WTC11 (cell line): ENCODE measurements at regions not wholly inside any gene's neighbourhood (a gene's known extent, or its start where the extent isn't known, plus 50 kb on each side); places are given as distances from the start of the nearest gene placed in this dataset.

Experiments
- GTF2I ChIP-seq: fragments of 250-450 bp; sonication (Bioruptor Pico); conservative IDR thresholded peaks from 2 replicates; pipeline ENCODE4 v1.4.0; 2021; ENCODE audit warnings: mild to moderate bottlenecking
- NFE2L1 ChIP-seq: sonication (generic); formaldehyde crosslinking; IDR thresholded peaks from 2 replicates; pipeline ENCODE4 v1.8.1; 2023; ENCODE audit warnings: missing genetic modification reagents
- TF ChIP-seq, protein P1 (sequence below): fragments of 200-600 bp; IDR thresholded peaks from 2 replicates; pipeline ENCODE4 v1.8.0; 2022; ENCODE audit warnings: antibody characterized with exemption
- TF ChIP-seq, protein P2 (sequence below): sonication (generic); formaldehyde crosslinking; IDR thresholded peaks from 2 replicates; pipeline ENCODE4 v1.8.1; 2023; ENCODE audit warnings: mild to moderate bottlenecking, moderate library complexity, missing genetic modification reagents
- TF ChIP-seq, protein P3 (sequence below): sonication (generic); formaldehyde crosslinking; IDR thresholded peaks from 2 replicates; pipeline ENCODE4 v1.8.1; 2022; ENCODE audit warnings: mild to moderate bottlenecking, missing genetic modification reagents, moderate library complexity, borderline replicate concordance
- TF ChIP-seq, protein P4 (sequence below): sonication (generic); formaldehyde crosslinking; IDR thresholded peaks from 2 replicates; pipeline ENCODE4 v1.8.0; 2022; ENCODE audit warnings: mild to moderate bottlenecking, missing genetic modification reagents

DNA sequence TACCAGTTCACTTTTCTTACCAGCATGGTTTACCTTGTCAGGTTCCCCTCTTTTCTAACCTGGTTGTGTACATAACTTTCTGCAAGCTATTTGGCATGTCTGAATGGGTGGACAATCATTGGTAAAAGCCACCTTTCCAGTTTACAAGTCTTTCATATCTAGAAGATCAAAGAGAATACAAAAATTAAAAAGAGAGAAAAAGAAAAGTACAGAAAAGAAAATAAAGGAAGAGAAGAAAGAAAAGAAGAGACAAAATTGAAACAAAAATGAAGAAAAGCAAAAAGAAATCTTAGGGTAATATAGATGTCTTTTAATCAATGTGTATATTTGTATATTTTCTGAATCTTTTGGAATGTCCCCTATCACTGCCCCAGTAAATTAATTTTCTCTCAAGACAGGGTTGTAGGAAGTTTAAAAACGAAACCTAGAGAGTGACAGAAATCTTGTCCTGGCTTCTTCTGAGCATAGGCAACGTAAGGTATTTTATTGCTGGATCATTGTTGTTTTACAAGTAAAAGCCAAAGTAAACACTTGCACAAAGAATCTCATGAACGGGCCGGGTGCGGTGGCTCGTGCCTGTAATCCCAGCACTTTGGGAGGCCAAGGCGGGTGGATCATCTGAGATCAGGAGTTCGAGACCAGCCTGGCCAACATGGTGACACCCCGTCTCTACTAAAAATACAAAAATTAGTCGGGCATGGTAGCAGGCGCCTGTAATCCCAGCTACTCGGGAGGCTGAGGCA, 98.7 kb upstream of the IFNE start:
- TF ChIP-seq, protein P1, sequence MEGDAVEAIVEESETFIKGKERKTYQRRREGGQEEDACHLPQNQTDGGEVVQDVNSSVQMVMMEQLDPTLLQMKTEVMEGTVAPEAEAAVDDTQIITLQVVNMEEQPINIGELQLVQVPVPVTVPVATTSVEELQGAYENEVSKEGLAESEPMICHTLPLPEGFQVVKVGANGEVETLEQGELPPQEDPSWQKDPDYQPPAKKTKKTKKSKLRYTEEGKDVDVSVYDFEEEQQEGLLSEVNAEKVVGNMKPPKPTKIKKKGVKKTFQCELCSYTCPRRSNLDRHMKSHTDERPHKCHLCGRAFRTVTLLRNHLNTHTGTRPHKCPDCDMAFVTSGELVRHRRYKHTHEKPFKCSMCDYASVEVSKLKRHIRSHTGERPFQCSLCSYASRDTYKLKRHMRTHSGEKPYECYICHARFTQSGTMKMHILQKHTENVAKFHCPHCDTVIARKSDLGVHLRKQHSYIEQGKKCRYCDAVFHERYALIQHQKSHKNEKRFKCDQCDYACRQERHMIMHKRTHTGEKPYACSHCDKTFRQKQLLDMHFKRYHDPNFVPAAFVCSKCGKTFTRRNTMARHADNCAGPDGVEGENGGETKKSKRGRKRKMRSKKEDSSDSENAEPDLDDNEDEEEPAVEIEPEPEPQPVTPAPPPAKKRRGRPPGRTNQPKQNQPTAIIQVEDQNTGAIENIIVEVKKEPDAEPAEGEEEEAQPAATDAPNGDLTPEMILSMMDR, result no peak
- TF ChIP-seq, protein P2, sequence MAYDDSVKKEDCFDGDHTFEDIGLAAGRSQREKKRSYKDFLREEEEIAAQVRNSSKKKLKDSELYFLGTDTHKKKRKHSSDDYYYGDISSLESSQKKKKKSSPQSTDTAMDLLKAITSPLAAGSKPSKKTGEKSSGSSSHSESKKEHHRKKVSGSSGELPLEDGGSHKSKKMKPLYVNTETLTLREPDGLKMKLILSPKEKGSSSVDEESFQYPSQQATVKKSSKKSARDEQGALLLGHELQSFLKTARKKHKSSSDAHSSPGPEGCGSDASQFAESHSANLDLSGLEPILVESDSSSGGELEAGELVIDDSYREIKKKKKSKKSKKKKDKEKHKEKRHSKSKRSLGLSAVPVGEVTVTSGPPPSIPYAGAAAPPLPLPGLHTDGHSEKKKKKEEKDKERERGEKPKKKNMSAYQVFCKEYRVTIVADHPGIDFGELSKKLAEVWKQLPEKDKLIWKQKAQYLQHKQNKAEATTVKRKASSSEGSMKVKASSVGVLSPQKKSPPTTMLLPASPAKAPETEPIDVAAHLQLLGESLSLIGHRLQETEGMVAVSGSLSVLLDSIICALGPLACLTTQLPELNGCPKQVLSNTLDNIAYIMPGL, result no peak
- TF ChIP-seq NFE2L1 (CRISPR knock-in tag) (no peak), GTF2I (CRISPR knock-in tag) (no peak)
- TF ChIP-seq, protein P3, sequence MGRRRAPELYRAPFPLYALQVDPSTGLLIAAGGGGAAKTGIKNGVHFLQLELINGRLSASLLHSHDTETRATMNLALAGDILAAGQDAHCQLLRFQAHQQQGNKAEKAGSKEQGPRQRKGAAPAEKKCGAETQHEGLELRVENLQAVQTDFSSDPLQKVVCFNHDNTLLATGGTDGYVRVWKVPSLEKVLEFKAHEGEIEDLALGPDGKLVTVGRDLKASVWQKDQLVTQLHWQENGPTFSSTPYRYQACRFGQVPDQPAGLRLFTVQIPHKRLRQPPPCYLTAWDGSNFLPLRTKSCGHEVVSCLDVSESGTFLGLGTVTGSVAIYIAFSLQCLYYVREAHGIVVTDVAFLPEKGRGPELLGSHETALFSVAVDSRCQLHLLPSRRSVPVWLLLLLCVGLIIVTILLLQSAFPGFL, result no peak
- TF ChIP-seq, protein P4, sequence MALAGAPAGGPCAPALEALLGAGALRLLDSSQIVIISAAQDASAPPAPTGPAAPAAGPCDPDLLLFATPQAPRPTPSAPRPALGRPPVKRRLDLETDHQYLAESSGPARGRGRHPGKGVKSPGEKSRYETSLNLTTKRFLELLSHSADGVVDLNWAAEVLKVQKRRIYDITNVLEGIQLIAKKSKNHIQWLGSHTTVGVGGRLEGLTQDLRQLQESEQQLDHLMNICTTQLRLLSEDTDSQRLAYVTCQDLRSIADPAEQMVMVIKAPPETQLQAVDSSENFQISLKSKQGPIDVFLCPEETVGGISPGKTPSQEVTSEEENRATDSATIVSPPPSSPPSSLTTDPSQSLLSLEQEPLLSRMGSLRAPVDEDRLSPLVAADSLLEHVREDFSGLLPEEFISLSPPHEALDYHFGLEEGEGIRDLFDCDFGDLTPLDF (CRISPR knock-in tag), result no peak
